Fibroblast of the conjunctiva (primary cell): ENCODE measurements at regions not wholly inside any gene's neighbourhood (a gene's known extent, or its start where the extent isn't known, plus 50 kb on each side); places are given as distances from the start of the nearest gene placed in this dataset.

Experiments
- DNase-seq: peaks from one replicate; pipeline ENCODE4 v3.0.0-alpha.2; 2010; ENCODE audit warnings: low read depth

GRCh38 chr15:88744548-88745020, 58.7 kb upstream of the ACAN start:
- no peak for DNase-seq

GRCh38 chr15:88745065-88745464, 58.2 kb upstream of the ACAN start:
- no peak for DNase-seq

- DNase-seq = peak; percentile 2
Measured at GRCh38 chr15:88745696-88746095, 57.5 kb upstream of the ACAN start.

- no peak for DNase-seq
Measured at GRCh38 chr15:88746451-88746850, 56.8 kb upstream of the ACAN start.

GRCh38 chr15:88747111-88747510, 56.1 kb upstream of the ACAN start:
- no peak for DNase-seq

- no peak for DNase-seq
Measured at GRCh38 chr15:88747631-88748030, 55.6 kb upstream of the ACAN start.

GRCh38 chr15:88748081-88748480, 55.2 kb upstream of the ACAN start:
- no peak for DNase-seq

GRCh38 chr15:88748651-88749050, 54.6 kb upstream of the ACAN start:
- DNase-seq = no peak

- no peak for DNase-seq
Measured at GRCh38 chr15:88749699-88750098, 53.5 kb upstream of the ACAN start.

GRCh38 chr15:88752501-88752900, 50.7 kb upstream of the ACAN start:
- no peak for DNase-seq

- no peak for DNase-seq
Measured at GRCh38 chr15:88752951-88753350, 50.3 kb upstream of the ACAN start.
